Left renal cortex interstitium (tissue), 4 donors: ENCODE measurements at regions not wholly inside any gene's neighbourhood (a gene's known extent, or its start where the extent isn't known, plus 50 kb on each side); places are given as distances from the start of the nearest gene placed in this dataset.
A peak's percentile ranks its signal among the peaks of the same experiment; 100 is the strongest.
"Not testable (repeated sequence)": the region's sequence is repeated elsewhere in the genome, so short reads cannot be mapped to it uniquely, and the experiment has no call there.

Experiments
- DNase-seq, 4 donors: peaks; one replicate each; pipeline ENCODE4 v3.0.0-alpha.2; 2013; ENCODE audit warnings: low read depth in 4 of 4, low spot score in 2 of 4, missing footprints in 1 of 4

- DNase-seq, result no peak
Measured at GRCh38 chr16:26708428-26708827, 358.3 kb upstream of the C16orf82 start.

DNA sequence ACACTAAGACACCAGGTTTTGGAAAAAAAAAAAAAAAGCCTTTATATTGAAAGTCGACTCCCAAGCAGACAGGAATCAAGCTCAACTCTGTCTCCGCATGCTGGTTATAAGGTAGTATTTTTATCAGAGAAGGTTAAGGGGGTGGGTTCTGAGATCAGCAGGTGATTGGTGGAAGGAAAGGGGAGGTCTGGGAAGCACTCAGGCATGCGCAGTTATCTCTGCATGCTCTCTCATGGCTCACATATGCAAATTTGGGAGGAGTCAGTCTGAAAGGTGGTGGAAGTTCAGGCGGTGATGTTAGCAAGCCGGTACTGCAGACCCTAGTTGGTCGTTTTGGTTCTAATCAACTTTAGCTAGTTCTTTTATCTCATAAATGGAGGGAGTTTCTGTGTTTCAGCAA, 357.6 kb upstream of the C16orf82 start:
- no peak for DNase-seq

GRCh38 chr16:26709754-26710153, 357.0 kb upstream of the C16orf82 start:
- no peak for DNase-seq

DNA sequence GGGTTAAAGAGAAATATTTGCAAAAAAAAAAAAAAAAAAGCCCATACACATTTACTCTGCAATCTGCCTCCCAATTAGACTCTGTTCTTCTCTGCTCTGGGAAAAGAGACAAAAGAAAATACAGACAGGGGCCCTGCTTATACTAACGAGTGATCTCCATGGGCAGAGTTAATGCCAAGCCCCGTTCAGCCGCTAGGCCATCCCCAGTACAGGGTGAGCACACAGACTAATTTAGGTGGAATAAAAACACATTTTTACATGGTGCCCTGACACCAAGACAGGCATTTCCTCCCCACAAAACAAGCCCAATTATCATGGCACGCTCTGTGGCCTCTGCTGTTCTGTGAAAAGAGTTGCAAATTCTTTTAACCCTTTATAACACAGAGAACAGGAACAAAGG, 356.3 kb upstream of the C16orf82 start:
- DNase-seq, result no peak

- DNase-seq, result no peak
Measured at GRCh38 chr16:26712876-26713275, 353.9 kb upstream of the C16orf82 start.

DNA sequence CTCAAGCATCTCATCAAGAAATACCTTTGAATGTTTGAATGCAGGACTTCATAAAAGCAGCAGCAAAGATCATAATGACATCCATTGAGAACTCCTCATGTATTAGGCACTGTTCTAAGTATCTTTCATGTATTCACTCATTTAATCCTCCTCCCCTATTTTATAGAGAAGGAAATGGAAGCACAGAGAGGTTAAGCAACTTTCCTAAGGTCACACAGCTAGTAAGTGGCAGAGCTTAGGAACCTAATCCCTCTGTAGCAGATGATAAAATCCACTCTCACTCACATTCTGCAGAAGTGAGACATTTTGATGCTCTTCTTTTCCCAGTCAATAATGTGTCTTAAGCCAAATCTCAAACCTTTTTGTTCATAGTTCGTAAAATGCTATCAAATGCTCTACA, 350.8 kb upstream of the C16orf82 start:
- no peak for DNase-seq

DNA sequence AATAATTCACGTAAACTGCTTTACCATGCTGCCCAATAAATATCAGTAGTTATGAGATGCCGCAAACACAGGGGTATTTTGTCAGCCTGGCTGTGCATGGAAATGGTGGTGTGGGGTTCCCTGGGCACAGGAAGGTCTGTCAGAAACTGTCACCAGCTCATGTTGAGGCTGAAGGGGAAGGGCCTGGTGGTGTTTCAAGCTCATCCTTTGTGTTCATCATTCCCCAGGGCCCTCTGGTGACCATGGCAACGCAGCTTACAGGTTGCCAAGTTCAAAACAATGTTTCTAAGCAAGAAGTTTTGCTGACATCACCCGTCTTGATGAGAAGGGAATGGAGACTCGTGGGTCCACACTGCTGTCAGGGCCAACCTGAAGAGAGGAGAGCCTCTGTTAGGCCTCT, 348.9 kb upstream of the C16orf82 start:
- no peak for DNase-seq

GRCh38 chr16:26721290-26721689, 345.4 kb upstream of the C16orf82 start:
- DNase-seq, result no peak

DNA sequence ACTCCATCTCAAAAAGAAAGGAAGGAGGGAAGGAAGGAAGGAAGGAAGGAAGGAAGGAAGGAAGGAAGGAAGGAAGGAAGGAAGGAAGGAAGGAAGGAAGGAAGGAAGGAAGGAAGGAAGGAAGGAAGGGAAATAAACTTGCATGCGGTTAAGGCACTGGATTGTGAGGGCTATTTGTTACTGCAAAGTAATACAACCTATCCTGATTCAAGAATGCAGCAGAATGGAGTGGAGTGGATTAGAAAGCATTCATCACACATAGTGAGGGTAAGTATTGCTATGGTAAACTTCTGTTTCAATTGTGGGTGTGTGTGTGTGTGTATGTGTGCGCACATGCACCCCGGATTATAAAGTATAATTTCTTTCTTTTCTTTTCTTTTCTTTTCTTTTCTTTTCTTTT, 344.8 kb upstream of the C16orf82 start:
- DNase-seq, result not testable (repeated sequence)

DNA sequence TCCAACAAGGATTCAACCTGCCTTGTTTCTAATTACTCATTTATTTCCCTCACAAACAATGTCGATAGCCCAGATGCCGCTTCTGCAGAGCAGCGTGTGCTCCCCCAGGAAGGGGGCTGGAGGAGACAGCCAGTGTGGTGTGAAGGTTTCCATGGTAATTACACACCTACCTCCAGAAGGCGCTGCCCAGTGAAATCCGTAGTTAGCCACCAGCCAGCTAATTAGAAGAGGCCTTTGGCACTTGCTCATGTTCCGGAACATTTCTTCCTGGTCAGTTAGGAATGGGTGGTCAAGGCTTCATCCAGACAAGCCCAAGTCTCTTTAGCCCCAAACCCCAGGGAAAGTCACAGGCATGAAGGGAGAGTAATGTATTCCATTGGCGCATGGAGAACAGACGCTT, 342.5 kb upstream of the C16orf82 start:
- DNase-seq, result no peak

- DNase-seq, result peak in 2 of 4 donors; percentile 25 to 26
Measured at GRCh38 chr16:26727848-26728247, 338.9 kb upstream of the C16orf82 start.

- DNase-seq, result no peak
Measured at GRCh38 chr16:26729951-26730541, 336.7 kb upstream of the C16orf82 start.

GRCh38 chr16:26731729-26732128, 335.0 kb upstream of the C16orf82 start:
- DNase-seq, result no peak

- DNase-seq, result no peak
Measured at GRCh38 chr16:26733710-26734109, 333.0 kb upstream of the C16orf82 start.

DNA sequence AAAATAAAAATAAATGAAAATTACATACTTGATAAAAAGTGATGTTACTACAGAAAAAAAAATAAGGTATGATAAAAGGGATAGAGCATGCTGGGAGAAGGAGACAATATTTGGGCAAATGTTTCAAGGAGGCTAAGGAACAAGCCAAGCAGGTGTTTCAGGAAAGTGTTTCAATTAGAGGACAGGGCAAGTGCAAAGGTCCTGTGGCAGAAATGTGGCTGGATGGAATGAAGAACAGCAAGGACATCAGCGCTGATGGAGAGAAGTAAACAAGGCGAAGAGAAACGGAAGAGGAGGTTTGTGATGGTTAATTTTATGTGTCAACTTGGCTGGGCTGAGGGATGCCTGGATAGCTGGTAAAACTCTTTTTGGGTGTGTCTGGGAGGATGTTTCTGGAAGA, 331.2 kb upstream of the C16orf82 start:
- DNase-seq, result no peak

DNA sequence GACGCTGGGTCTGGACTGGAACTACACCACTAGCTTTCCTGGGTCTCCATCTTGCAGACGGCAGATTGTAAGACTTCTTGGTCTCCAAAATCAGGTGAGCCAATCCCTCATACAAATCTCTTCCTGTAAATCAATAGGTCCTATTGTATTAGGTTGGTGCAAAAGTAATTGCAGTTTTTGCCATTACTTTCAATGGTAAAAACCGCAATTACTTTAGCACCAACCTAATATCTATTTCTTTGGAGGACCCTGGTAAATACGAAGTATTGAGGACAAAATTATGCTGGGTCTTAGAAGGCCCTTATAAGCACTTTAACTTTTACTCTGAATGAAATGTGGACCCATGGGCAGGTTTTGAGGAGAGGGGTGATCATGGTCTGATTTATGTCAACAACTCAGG, 330.6 kb upstream of the C16orf82 start:
- DNase-seq, result no peak

DNA sequence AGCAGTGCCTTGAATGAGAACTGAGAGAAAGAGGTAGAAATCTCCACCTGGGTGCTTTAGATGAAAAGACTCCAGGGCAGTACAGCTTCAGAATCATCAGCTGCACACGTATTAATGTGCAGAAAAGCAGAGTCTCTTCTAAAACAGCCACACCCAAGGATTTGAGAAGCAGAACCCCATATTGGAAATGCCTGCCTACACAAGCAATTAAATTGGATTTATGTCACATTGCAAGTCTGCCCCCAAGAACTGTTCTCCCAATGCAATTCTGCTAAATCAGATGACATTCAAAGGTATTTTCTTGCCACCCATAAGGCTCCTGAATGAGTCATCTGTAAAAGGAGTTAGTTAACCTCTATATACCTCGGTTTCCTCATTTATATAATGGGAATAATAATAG, 326.0 kb upstream of the C16orf82 start:
- DNase-seq, result no peak

GRCh38 chr16:26742040-26742439, 324.7 kb upstream of the C16orf82 start:
- DNase-seq, result no peak

- DNase-seq, result no peak
Measured at GRCh38 chr16:26744430-26744829, 322.3 kb upstream of the C16orf82 start.

DNA sequence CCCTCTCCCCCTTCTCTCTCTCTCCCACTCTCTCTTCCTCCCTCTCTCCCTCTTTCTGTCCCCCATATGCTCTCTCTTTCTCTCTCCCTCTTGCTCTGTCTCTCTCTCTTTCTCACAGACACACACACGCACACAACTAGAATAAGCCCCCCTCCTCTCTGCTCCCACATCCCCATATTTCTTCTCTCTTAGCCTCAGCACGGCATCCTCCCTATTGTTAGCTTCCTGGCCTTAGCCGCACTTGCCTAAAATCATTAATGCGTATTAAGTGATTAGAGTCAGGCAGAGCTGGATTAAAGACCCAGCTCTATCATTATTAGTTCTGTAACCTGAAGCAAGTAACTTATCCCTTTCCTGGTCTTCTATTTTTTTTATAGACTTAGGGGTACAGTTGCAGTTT, 319.0 kb upstream of the C16orf82 start:
- DNase-seq, result no peak

DNA sequence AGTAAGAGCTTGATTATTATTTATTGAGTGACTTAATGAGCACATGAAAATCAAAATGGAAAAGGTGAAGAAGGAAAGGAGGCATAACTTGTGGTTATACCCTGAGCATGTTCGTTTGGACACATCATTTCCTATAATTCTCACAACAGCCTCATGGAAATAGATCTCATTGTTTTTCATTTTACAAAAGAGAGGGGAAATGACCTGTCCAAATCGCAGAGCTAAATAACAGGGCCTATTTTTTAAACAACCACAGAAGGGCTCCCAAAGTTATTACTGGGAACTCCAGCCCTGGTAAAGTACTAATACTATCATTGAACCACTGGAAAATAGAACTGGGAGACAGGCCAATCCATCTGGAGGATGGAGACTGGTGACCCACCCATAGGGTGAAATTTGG, 317.7 kb upstream of the C16orf82 start:
- no peak for DNase-seq

GRCh38 chr16:26752166-26752565, 314.6 kb upstream of the C16orf82 start:
- DNase-seq, result no peak

GRCh38 chr16:26756633-26757032, 310.1 kb upstream of the C16orf82 start:
- no peak for DNase-seq
